Spleen (tissue), 7 donors: ENCODE measurements at regions not wholly inside any gene's neighbourhood (a gene's known extent, or its start where the extent isn't known, plus 50 kb on each side); places are given as distances from the start of the nearest gene placed in this dataset.

ENCODE experiments used
- POLR2A ChIP-seq, 3 donors: fragments of 450-650 bp; IDR thresholded peaks; one replicate each; pipeline ENCODE4 v1.5.1; 2017; ENCODE audit warnings: antibody characterized with exemption in 3 of 3, mild to moderate bottlenecking in 1 of 3
- POLR2AphosphoS5 ChIP-seq, 3 donors: sonication (generic); formaldehyde crosslinking; IDR thresholded peaks; one replicate each; pipeline ENCODE4 v1.5.1; 2017; ENCODE audit warnings: antibody characterized with exemption in 3 of 3
- TF ChIP-seq, protein P1 (sequence below), 11 experiments: fragments of 200-600 bp in 7 of 11; fragments of 450-650 bp in 4 of 11; sonication (generic) in 4 of 11; IDR thresholded peaks in 8 of 11; conservative IDR thresholded peaks in 3 of 11; 1 replicate in 7 of 11; 2 replicates in 4 of 11; pipeline versions ENCODE4 v1.4.0 to v1.8.0; 2016 to 2021; ENCODE audit warnings: antibody characterized with exemption in 11 of 11, inconsistent platforms in 4 of 11, mild to moderate bottlenecking in 1 of 11
- donor health status: DM: no; HTN: no; CAD: no; lungs with moderate emphysema.
- donor health status: DM: no; HTN: no; CAD: no.
- donor health status: DM: no; HTN: no; CAD: no.

GRCh38 chr3:59463253-59463652 is 413.4 kb upstream of the CFAP20DC start:
- TF ChIP-seq, protein P1, sequence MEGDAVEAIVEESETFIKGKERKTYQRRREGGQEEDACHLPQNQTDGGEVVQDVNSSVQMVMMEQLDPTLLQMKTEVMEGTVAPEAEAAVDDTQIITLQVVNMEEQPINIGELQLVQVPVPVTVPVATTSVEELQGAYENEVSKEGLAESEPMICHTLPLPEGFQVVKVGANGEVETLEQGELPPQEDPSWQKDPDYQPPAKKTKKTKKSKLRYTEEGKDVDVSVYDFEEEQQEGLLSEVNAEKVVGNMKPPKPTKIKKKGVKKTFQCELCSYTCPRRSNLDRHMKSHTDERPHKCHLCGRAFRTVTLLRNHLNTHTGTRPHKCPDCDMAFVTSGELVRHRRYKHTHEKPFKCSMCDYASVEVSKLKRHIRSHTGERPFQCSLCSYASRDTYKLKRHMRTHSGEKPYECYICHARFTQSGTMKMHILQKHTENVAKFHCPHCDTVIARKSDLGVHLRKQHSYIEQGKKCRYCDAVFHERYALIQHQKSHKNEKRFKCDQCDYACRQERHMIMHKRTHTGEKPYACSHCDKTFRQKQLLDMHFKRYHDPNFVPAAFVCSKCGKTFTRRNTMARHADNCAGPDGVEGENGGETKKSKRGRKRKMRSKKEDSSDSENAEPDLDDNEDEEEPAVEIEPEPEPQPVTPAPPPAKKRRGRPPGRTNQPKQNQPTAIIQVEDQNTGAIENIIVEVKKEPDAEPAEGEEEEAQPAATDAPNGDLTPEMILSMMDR (IDR thresholded peaks at IDR 0.05 in 8 of 11, conservative IDR thresholded peaks at IDR 0.05 in 3 of 11): no peak
- TF ChIP-seq POLR2A (IDR thresholded peaks at IDR 0.05) (no peak), POLR2AphosphoS5 (IDR thresholded peaks at IDR 0.05) (no peak)
